SU-DHL-6 (cell line): ENCODE measurements at regions not wholly inside any gene's neighbourhood (a gene's known extent, or its start where the extent isn't known, plus 50 kb on each side); places are given as distances from the start of the nearest gene placed in this dataset.

Experiments used
- CTCF ChIP-seq: fragments of 200-600 bp; sonication (generic); IDR thresholded peaks from one replicate; pipeline ENCODE4 v1.5.1; 2017; ENCODE audit warnings: antibody characterized with exemption, mild to moderate bottlenecking, low read length, moderate library complexity; ENCODE audit not compliant: insufficient read depth, poor library complexity, severe bottlenecking
- EZH2phosphoT487 ChIP-seq: fragments of 200-600 bp; sonication (generic), shearing (Covaris generic); conservative IDR thresholded peaks from 2 replicates; pipeline ENCODE4 v1.6.1; 2018; ENCODE audit warnings: mild to moderate bottlenecking, antibody characterized with exemption, low read length, moderate library complexity, mixed read lengths

- no peak for TF ChIP-seq CTCF
- TF ChIP-seq EZH2phosphoT487: no peak
Observed at GRCh38 chr2:6791682-6792081, 74.0 kb downstream of the CMPK2 start.
